ENCODE measurements at regions not wholly inside any gene's neighbourhood (a gene's known extent, or its start where the extent isn't known, plus 50 kb on each side); places are given as distances from the start of the nearest gene placed in this dataset.
"Not testable (repeated sequence)": the region's sequence is repeated elsewhere in the genome, so short reads cannot be mapped to it uniquely, and the experiment has no call there.

DNA sequence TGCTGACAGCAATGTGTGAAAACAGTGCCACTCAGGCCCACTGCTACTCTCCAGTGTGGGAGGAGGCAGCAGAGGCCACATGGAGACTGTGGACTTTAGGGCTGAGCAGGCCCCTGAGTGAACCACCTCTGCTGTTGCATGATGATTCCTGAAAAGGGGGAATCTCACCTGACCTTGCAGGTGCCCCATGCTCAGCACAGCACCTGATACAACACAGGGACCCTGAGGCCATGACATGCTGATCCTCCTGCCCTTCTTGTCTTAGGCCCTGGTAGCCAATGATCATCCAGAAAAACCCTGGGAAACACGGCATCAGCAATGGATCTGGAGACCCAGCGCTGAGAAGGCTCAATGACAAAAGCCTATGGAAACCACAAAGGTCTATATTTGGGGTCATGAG, 446.8 kb upstream of the MYT1L start:
- no peaks in the 10 kb centered on the region for H3K36me3 ChIP-seq (ENCODE audit: control insufficient read depth, insufficient read depth, low read length)
- H2BK120ac ChIP-seq (ENCODE audit: low read depth, low read length) = no peak overlapping the region
- no peaks in the 10 kb centered on the region for H3K4me1 ChIP-seq (ENCODE audit: control insufficient read depth, low read depth, low read length)
- WGBS (ENCODE audit: extremely low coverage, insufficient coverage, low lambda C conversion rate) = no CpG with 5 or more reads among the region's 2 CpGs
- H3K23ac ChIP-seq (ENCODE audit: low read length) = no peak overlapping the region
- H3K27ac ChIP-seq (ENCODE audit: low read depth, low read length) = no peak overlapping the region
- H3K18ac ChIP-seq (ENCODE audit: low read length) = no peak overlapping the region
- no peaks in the 10 kb centered on the region for H3K27me3 ChIP-seq (ENCODE audit: insufficient read depth, low read length, poor library complexity)
- H4K5ac ChIP-seq (ENCODE audit: low read length) = no peak overlapping the region
- H2BK15ac ChIP-seq (replicated peaks; ENCODE audit: low read depth) = no peak overlapping the region
- H3K9ac ChIP-seq (ENCODE audit: low read length) = no peak overlapping the region
- H3K79me2 ChIP-seq (ENCODE audit: control insufficient read depth, insufficient read depth, low read length) = no peaks in the 10 kb centered on the region
- no peaks in the 10 kb centered on the region for H3K79me1 ChIP-seq (ENCODE audit: low read length)
- H3K4me2 ChIP-seq (ENCODE audit: low read length) = no peak overlapping the region
- no peak overlapping the region for H4K8ac ChIP-seq (ENCODE audit: low read depth, low read length)
- H2AK5ac ChIP-seq (ENCODE audit: low read length) = no peak overlapping the region
- DNase-seq = no peak
- H2BK5ac ChIP-seq (ENCODE audit: low read length) = no peak overlapping the region
- H3K4me3 ChIP-seq (ENCODE audit: low read length) = no peak overlapping the region
- H3K4ac ChIP-seq (ENCODE audit: low read depth, low read length) = no peak overlapping the region
- H3K56ac ChIP-seq (ENCODE audit: low read length) = no peak overlapping the region

DNA sequence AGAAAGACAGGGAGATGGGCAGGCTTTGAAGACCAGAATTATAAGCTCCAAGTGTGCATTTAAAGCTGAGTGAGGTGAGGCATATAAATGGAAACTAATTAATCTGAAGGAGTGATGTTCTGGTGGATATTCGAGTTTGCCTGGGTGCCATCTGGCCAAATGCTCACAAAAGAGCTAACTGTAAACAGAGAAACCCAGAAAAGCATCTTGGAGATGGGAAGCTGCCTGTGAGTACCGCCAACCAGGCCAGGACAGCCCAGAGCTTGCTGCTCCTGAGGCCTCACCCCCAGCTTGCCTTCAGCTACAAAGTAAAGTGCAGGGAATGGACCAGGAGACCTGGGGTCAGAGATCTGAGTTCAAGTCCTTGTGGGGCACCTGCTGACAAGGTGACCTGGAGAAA, 446.1 kb upstream of the MYT1L start:
- Histone ChIP-seq H3K23ac (ENCODE audit: low read length) (no peak overlapping the region), H3K9ac (ENCODE audit: low read length) (no peak overlapping the region), H3K56ac (ENCODE audit: low read length) (no peak overlapping the region), H2BK15ac (replicated peaks; ENCODE audit: low read depth) (no peak overlapping the region), H3K4me3 (ENCODE audit: low read length) (no peak overlapping the region), H3K18ac (ENCODE audit: low read length) (no peak overlapping the region), H2BK120ac (ENCODE audit: low read depth, low read length) (no peak overlapping the region), H2BK5ac (ENCODE audit: low read length) (no peak overlapping the region), H3K27ac (ENCODE audit: low read depth, low read length) (no peak overlapping the region), H3K4me1 (ENCODE audit: control insufficient read depth, low read depth, low read length) (no peaks in the 10 kb centered on the region), H3K4ac (ENCODE audit: low read depth, low read length) (no peak overlapping the region), H4K8ac (ENCODE audit: low read depth, low read length) (no peak overlapping the region), H3K36me3 (ENCODE audit: control insufficient read depth, insufficient read depth, low read length) (no peaks in the 10 kb centered on the region), H3K79me1 (ENCODE audit: low read length) (no peaks in the 10 kb centered on the region), H3K79me2 (ENCODE audit: control insufficient read depth, insufficient read depth, low read length) (no peaks in the 10 kb centered on the region), H3K27me3 (ENCODE audit: insufficient read depth, low read length, poor library complexity) (no peaks in the 10 kb centered on the region), H3K4me2 (ENCODE audit: low read length) (no peak overlapping the region), H4K5ac (ENCODE audit: low read length) (no peak overlapping the region), H2AK5ac (ENCODE audit: low read length) (no peak overlapping the region)
- DNase-seq = no peak
- no CpG with 5 or more reads among the region's 2 CpGs for WGBS (ENCODE audit: extremely low coverage, insufficient coverage, low lambda C conversion rate)

DNA sequence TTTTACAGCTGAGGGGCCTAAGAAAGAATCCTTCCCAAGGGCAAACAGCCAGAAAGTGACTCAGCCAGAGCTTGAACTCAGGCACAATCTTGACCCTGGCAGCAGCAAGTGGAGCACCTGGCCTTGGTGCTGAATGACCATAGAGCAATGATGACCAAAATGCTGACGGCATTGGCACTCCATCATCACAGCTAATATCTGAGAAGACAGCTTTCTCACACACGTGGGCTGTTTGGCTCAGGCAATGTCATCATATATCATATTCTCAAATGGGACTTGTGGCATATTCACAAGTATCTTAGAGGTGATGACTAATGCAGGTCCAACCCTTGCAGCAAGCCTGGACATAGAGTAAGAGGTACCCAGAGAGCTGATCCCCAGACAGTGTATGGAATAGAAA, 443.9 kb upstream of the MYT1L start:
- Histone ChIP-seq H3K56ac (ENCODE audit: low read length) (no peak overlapping the region), H3K4me1 (ENCODE audit: control insufficient read depth, low read depth, low read length) (no peaks in the 10 kb centered on the region), H3K4me2 (ENCODE audit: low read length) (no peak overlapping the region), H3K27me3 (ENCODE audit: insufficient read depth, low read length, poor library complexity) (no peaks in the 10 kb centered on the region), H3K36me3 (ENCODE audit: control insufficient read depth, insufficient read depth, low read length) (no peaks in the 10 kb centered on the region), H4K8ac (ENCODE audit: low read depth, low read length) (no peak overlapping the region), H2BK5ac (ENCODE audit: low read length) (no peak overlapping the region), H3K4ac (ENCODE audit: low read depth, low read length) (no peak overlapping the region), H3K4me3 (ENCODE audit: low read length) (no peak overlapping the region), H3K79me1 (ENCODE audit: low read length) (no peaks in the 10 kb centered on the region), H3K18ac (ENCODE audit: low read length) (no peak overlapping the region), H2AK5ac (ENCODE audit: low read length) (no peak overlapping the region), H3K9ac (ENCODE audit: low read length) (no peak overlapping the region), H3K27ac (ENCODE audit: low read depth, low read length) (no peak overlapping the region), H2BK120ac (ENCODE audit: low read depth, low read length) (no peak overlapping the region), H2BK15ac (replicated peaks; ENCODE audit: low read depth) (no peak overlapping the region), H3K23ac (ENCODE audit: low read length) (no peak overlapping the region), H4K5ac (ENCODE audit: low read length) (no peak overlapping the region), H3K79me2 (ENCODE audit: control insufficient read depth, insufficient read depth, low read length) (no peaks in the 10 kb centered on the region)
- DNase-seq = no peak
- WGBS (ENCODE audit: extremely low coverage, insufficient coverage, low lambda C conversion rate) = no CpG with 5 or more reads among the region's 2 CpGs

DNA sequence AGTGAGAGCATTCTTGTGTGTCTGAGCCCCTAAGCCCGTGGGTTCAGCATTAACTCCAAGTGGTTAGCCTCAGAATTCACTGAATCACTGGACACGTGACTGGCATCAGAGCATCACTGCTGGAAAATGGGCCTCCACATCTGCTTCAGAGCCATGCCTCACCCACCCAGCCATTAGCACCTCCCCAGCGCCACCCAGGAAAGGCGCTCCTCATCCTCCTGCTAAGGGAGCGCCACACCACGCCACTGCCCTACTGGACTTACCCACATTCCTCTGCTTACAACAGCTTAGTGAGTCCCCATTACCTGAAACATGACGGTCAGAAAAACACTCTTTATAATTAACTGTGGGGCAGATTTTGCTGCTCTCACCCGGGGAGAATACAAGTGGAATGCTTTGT, 442.6 kb upstream of the MYT1L start:
- H3K23ac ChIP-seq (ENCODE audit: low read length) = no peak overlapping the region
- H3K79me1 ChIP-seq (ENCODE audit: low read length) = no peaks in the 10 kb centered on the region
- no peak overlapping the region for H2BK15ac ChIP-seq (replicated peaks; ENCODE audit: low read depth)
- H3K4ac ChIP-seq (ENCODE audit: low read depth, low read length) = no peak overlapping the region
- H3K4me1 ChIP-seq (ENCODE audit: control insufficient read depth, low read depth, low read length) = no peaks in the 10 kb centered on the region
- no peak overlapping the region for H4K8ac ChIP-seq (ENCODE audit: low read depth, low read length)
- DNase-seq = no peak
- no peak overlapping the region for H4K5ac ChIP-seq (ENCODE audit: low read length)
- H3K4me3 ChIP-seq (ENCODE audit: low read length) = no peak overlapping the region
- no peak overlapping the region for H3K18ac ChIP-seq (ENCODE audit: low read length)
- no peak overlapping the region for H3K4me2 ChIP-seq (ENCODE audit: low read length)
- H2BK120ac ChIP-seq (ENCODE audit: low read depth, low read length) = no peak overlapping the region
- H3K27me3 ChIP-seq (ENCODE audit: insufficient read depth, low read length, poor library complexity) = no peaks in the 10 kb centered on the region
- H3K27ac ChIP-seq (ENCODE audit: low read depth, low read length) = no peak overlapping the region
- H3K9ac ChIP-seq (ENCODE audit: low read length) = no peak overlapping the region
- H3K79me2 ChIP-seq (ENCODE audit: control insufficient read depth, insufficient read depth, low read length) = no peaks in the 10 kb centered on the region
- no peaks in the 10 kb centered on the region for H3K36me3 ChIP-seq (ENCODE audit: control insufficient read depth, insufficient read depth, low read length)
- WGBS (ENCODE audit: extremely low coverage, insufficient coverage, low lambda C conversion rate) = no CpG with 5 or more reads among the region's 8 CpGs
- no peak overlapping the region for H3K56ac ChIP-seq (ENCODE audit: low read length)
- no peak overlapping the region for H2AK5ac ChIP-seq (ENCODE audit: low read length)
- no peak overlapping the region for H2BK5ac ChIP-seq (ENCODE audit: low read length)

DNA sequence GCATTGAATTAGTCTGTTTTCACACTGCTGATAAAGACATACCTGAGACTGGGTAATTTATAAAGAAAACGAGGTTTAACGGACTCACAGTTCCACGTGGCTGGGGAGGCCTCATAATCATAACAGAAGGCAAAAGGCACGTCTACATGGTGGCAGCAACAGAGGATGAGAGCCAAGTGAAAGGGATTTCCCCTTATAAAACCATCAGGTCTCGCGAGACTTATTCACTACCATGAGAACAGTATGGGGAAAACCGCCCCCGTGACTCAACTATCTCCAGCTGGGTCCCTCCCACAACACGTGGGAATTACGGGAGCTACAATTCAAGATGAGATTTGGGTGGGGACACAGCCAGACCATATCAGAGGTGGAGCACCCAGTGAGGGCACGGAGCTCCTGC, 442.0 kb upstream of the MYT1L start:
- not testable (repeated sequence) for H3K27me3 ChIP-seq (ENCODE audit: insufficient read depth, low read length, poor library complexity); H3K4me3 ChIP-seq (ENCODE audit: low read length); H3K23ac ChIP-seq (ENCODE audit: low read length); H2AK5ac ChIP-seq (ENCODE audit: low read length); H2BK5ac ChIP-seq (ENCODE audit: low read length); H2BK15ac ChIP-seq (replicated peaks; ENCODE audit: low read depth); H3K18ac ChIP-seq (ENCODE audit: low read length); H4K8ac ChIP-seq (ENCODE audit: low read depth, low read length); H3K79me2 ChIP-seq (ENCODE audit: control insufficient read depth, insufficient read depth, low read length); H3K79me1 ChIP-seq (ENCODE audit: low read length); DNase-seq; H4K5ac ChIP-seq (ENCODE audit: low read length); H3K27ac ChIP-seq (ENCODE audit: low read depth, low read length); H3K4me1 ChIP-seq (ENCODE audit: control insufficient read depth, low read depth, low read length); H3K9ac ChIP-seq (ENCODE audit: low read length); H3K36me3 ChIP-seq (ENCODE audit: control insufficient read depth, insufficient read depth, low read length); H3K4me2 ChIP-seq (ENCODE audit: low read length); H2BK120ac ChIP-seq (ENCODE audit: low read depth, low read length); H3K4ac ChIP-seq (ENCODE audit: low read depth, low read length); H3K56ac ChIP-seq (ENCODE audit: low read length)
- no CpG with 5 or more reads among the region's 11 CpGs for whole genome bisulfite sequencing (ENCODE audit: extremely low coverage, insufficient coverage, low lambda C conversion rate)

DNA sequence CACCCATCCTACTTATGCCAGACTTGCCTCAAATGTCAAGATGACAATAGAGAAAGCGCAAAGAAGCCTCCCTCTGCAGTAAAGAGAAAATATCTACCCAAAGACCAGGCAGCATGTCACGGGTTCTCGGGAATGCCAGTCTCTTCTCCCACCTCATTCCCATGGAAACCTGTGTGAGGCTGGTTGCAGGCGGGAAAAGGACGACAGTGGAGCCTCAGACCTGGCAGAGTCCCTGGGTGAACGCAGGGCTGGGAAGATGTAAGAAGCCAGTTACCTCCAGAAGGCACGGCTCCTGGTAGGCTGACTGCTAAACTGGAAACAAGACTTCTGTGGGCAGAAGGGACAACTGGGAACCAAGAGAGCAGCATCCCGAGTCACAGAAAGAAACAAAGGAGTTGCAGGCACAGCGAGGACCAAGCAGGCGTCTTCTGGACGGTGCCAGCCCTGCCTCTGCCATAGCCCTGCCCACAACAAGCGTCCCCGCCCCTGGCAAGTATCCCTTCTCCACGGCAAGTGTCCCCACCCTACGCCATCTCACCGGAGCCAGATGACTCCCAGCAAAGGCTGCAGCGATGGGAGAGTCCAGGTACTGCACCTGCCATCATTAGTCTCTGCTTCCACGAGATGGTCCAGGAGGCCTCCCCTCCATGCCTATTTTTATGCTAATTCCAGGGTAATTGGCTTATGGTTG, 440.8 kb upstream of the MYT1L start:
- Histone ChIP-seq H3K4me3 (ENCODE audit: low read length) (no peak overlapping the region), H3K4ac (ENCODE audit: low read depth, low read length) (no peak overlapping the region), H3K79me1 (ENCODE audit: low read length) (no peaks in the 10 kb centered on the region), H3K18ac (ENCODE audit: low read length) (no peak overlapping the region), H3K23ac (ENCODE audit: low read length) (no peak overlapping the region), H4K8ac (ENCODE audit: low read depth, low read length) (no peak overlapping the region), H3K9ac (ENCODE audit: low read length) (no peak overlapping the region), H3K56ac (ENCODE audit: low read length) (no peak overlapping the region), H3K79me2 (ENCODE audit: control insufficient read depth, insufficient read depth, low read length) (no peaks in the 10 kb centered on the region), H4K5ac (ENCODE audit: low read length) (no peak overlapping the region), H3K36me3 (ENCODE audit: control insufficient read depth, insufficient read depth, low read length) (no peaks in the 10 kb centered on the region), H2BK15ac (replicated peaks; ENCODE audit: low read depth) (no peak overlapping the region), H2BK5ac (ENCODE audit: low read length) (no peak overlapping the region), H2AK5ac (ENCODE audit: low read length) (no peak overlapping the region), H2BK120ac (ENCODE audit: low read depth, low read length) (no peak overlapping the region), H3K27ac (ENCODE audit: low read depth, low read length) (no peak overlapping the region), H3K4me2 (ENCODE audit: low read length) (no peak overlapping the region), H3K27me3 (ENCODE audit: insufficient read depth, low read length, poor library complexity) (no peaks in the 10 kb centered on the region), H3K4me1 (ENCODE audit: control insufficient read depth, low read depth, low read length) (no peaks in the 10 kb centered on the region)
- WGBS (ENCODE audit: extremely low coverage, insufficient coverage, low lambda C conversion rate) = no CpG with 5 or more reads among the region's 18 CpGs
- DNase-seq = no peak

Data from mesendoderm (in vitro differentiated cells).